PC-3 (cell line): ENCODE measurements at regions not wholly inside any gene's neighbourhood (a gene's known extent, or its start where the extent isn't known, plus 50 kb on each side); places are given as distances from the start of the nearest gene placed in this dataset.

Source experiments
- ATAC-seq: fragments of 200-7000 bp; cut with Tn5 transposase; 2 replicates; pipeline ENCODE4 v1.9.1; 2020; ENCODE audit warnings: mild to moderate bottlenecking, moderate library complexity
- BruUV-seq: library from RNA; stranded (reverse); fragments of 400-500 nt; replicated peaks from 2 replicates; lab custom pipeline; 2021; lab: Mats Ljungman, UMichigan
- CTCF ChIA-PET: fragments of 300-600 bp; sonication (Branson Sonifier 250); formaldehyde crosslinking; loops from one replicate; lab custom pipeline; 2022; ENCODE audit warnings: antibody characterized with exemption; lab: Charles Lee
- POLR2A ChIA-PET: fragments of 300-600 bp; sonication (Branson Sonifier 250); formaldehyde crosslinking; loops from one replicate; lab custom pipeline; 2022; ENCODE audit warnings: antibody characterized with exemption; ENCODE audit not compliant: unreplicated experiment; lab: Charles Lee
- DNase-seq: peaks from one replicate; pipeline ENCODE4 v3.0.0-alpha.2; 2015
- H2AFZ ChIP-seq: fragments of 300-600 bp; sonication (generic); 2 replicates; pipeline ENCODE4 v1.6.0; 2016; ENCODE audit warnings: antibody characterized with exemption, low read length
- H3F3A ChIP-seq: fragments of 300-600 bp; sonication (generic); one replicate; pipeline ENCODE4 v1.6.0; 2017; ENCODE audit warnings: antibody characterized with exemption, low read length, control low read depth, mild to moderate bottlenecking; ENCODE audit not compliant: unreplicated experiment
- H3K27ac ChIP-seq: fragments of 300-600 bp; sonication (generic); 2 replicates; pipeline ENCODE4 v1.5.1; 2016; ENCODE audit warnings: mild to moderate bottlenecking, low read length
- H3K27me3 ChIP-seq: fragments of 300-600 bp; sonication (generic); 2 replicates; pipeline ENCODE4 v1.6.1; 2016; ENCODE audit warnings: low read length, mixed read lengths
- H3K36me3 ChIP-seq: fragments of 300-600 bp; sonication (generic); 2 replicates; pipeline ENCODE4 v1.6.1; 2016; ENCODE audit warnings: low read depth, mixed run types, low read length, mixed read lengths
- H3K4me1 ChIP-seq: fragments of 300-600 bp; sonication (generic); 2 replicates; pipeline ENCODE4 v1.5.1; 2016; ENCODE audit warnings: low read length; ENCODE audit not compliant: insufficient read depth
- H3K4me2 ChIP-seq: fragments of 300-600 bp; sonication (generic); 2 replicates; pipeline ENCODE4 v1.6.0; 2016; ENCODE audit warnings: low read length
- H3K4me3 ChIP-seq: fragments of 300-600 bp; sonication (generic); 2 replicates; pipeline ENCODE4 v1.5.1; 2016; ENCODE audit warnings: mild to moderate bottlenecking, low read length, mixed read lengths
- H3K79me2 ChIP-seq: fragments of 300-600 bp; sonication (generic); 2 replicates; pipeline ENCODE4 v1.6.1; 2017; ENCODE audit warnings: low read length, mixed read lengths
- H3K9ac ChIP-seq: fragments of 300-600 bp; sonication (generic); 2 replicates; pipeline ENCODE4 v1.6.0; 2016; ENCODE audit warnings: mild to moderate bottlenecking, low read length
- H3K9me2 ChIP-seq: fragments of 300-600 bp; sonication (generic); replicated peaks from 2 replicates; pipeline ENCODE4 v1.6.1; 2016; ENCODE audit warnings: mixed run types, low read length, mixed read lengths
- H3K9me3 ChIP-seq: fragments of 300-600 bp; sonication (generic); 2 replicates; pipeline ENCODE4 v1.6.1; 2016; ENCODE audit warnings: low read length, mixed read lengths
- H4K20me1 ChIP-seq: fragments of 300-600 bp; sonication (generic); 2 replicates; pipeline ENCODE4 v1.6.1; 2016; ENCODE audit warnings: low read length, mixed read lengths
- EZH2 ChIP-seq: fragments of 300-600 bp; sonication (generic); IDR thresholded peaks from one replicate; pipeline ENCODE4 v1.6.1; 2017; ENCODE audit warnings: antibody characterized with exemption, mild to moderate bottlenecking, low read length; ENCODE audit not compliant: unreplicated experiment
- EZH2phosphoT487 ChIP-seq: fragments of 300-600 bp; sonication (generic); IDR thresholded peaks from 2 replicates; pipeline ENCODE4 v1.6.1; 2018; ENCODE audit warnings: mild to moderate bottlenecking, antibody characterized with exemption, low read length, borderline replicate concordance
- intact Hi-C: fragments of 100-400 bp; cut with micrococcal nuclease; formaldehyde crosslinking; loops from 2 replicates; pipeline ENCODE4 v1.9.0; 2023
- TF ChIP-seq, protein P1 (sequence below): fragments of 300-600 bp; sonication (generic); conservative IDR thresholded peaks from 2 replicates; pipeline ENCODE4 v1.5.1; 2017; ENCODE audit warnings: antibody characterized with exemption, low read depth, mild to moderate bottlenecking, low read length

- ATAC-seq, result no peak
- DNase-seq, result no peak
These were observed 163.1 kb downstream of the LNPK start for GRCh38 chr2:175838979-175839378.

DNA sequence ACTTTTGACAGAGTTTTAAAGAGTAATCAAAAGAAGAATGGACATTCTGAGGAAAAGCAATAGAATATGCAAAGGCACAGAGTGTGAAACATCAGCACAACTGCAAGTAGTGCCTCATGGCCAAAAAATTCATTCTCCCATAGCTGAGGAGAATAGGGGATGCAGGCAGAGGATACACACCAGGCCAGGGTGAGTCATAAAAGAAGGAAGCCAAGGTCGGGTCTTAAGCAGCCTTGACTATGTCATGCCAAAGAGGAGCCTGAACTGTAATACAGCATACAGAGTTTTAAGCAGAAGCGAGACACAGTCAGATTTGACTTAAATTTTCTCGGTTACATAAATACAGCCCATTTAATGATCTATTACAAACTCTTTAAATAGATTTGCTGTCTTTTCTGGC, 165.0 kb downstream of the LNPK start:
- Histone ChIP-seq H4K20me1 (no peaks in the 10 kb centered on the region), H3K27ac (no peak overlapping the region), H3K36me3 (no peaks in the 10 kb centered on the region), H3K9me2 (no peaks in the 10 kb centered on the region), H3K4me1 (no peaks in the 10 kb centered on the region), H3K4me2 (no peak overlapping the region), H3K4me3 (no peak overlapping the region), H3K79me2 (no peaks in the 10 kb centered on the region), H3K9me3 (no peaks in the 10 kb centered on the region), H3F3A (no peaks in the 10 kb centered on the region), H2AFZ (no peak overlapping the region), H3K9ac (no peak overlapping the region), H3K27me3 (peaks cover 37% of the 10 kb centered on the region)
- ATAC-seq (no peak), DNase-seq (peak; percentile 12)
- ChIA-PET CTCF (no interaction called here), POLR2A (no interaction called here)
- TF ChIP-seq EZH2 (no peak), EZH2phosphoT487 (no peak)
- TF ChIP-seq, protein P1, sequence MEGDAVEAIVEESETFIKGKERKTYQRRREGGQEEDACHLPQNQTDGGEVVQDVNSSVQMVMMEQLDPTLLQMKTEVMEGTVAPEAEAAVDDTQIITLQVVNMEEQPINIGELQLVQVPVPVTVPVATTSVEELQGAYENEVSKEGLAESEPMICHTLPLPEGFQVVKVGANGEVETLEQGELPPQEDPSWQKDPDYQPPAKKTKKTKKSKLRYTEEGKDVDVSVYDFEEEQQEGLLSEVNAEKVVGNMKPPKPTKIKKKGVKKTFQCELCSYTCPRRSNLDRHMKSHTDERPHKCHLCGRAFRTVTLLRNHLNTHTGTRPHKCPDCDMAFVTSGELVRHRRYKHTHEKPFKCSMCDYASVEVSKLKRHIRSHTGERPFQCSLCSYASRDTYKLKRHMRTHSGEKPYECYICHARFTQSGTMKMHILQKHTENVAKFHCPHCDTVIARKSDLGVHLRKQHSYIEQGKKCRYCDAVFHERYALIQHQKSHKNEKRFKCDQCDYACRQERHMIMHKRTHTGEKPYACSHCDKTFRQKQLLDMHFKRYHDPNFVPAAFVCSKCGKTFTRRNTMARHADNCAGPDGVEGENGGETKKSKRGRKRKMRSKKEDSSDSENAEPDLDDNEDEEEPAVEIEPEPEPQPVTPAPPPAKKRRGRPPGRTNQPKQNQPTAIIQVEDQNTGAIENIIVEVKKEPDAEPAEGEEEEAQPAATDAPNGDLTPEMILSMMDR, result no peak
- BruUV-seq, result no TSS peak
- intact Hi-C loops, result no loop called here

More at GRCh38 chr2:175838979-175839378, 163.1 kb downstream of the LNPK start:
- no peak overlapping the region for H3K4me3 ChIP-seq
- no peaks in the 10 kb centered on the region for H4K20me1 ChIP-seq
- H2AFZ ChIP-seq, result no peak overlapping the region
- no peaks in the 10 kb centered on the region for H3K9me3 ChIP-seq
- H3K79me2 ChIP-seq, result no peaks in the 10 kb centered on the region
- no peak overlapping the region for H3K27ac ChIP-seq
- intact Hi-C loops, result no loop called here
- no peaks in the 10 kb centered on the region for H3K36me3 ChIP-seq
- no TSS peak for BruUV-seq
- CTCF ChIA-PET, result no interaction called here
- peaks cover 25% of the 10 kb centered on the region for H3K27me3 ChIP-seq
- TF ChIP-seq, protein P1, result no peak
- H3K9ac ChIP-seq, result no peak overlapping the region
- H3K9me2 ChIP-seq, result no peaks in the 10 kb centered on the region
- peaks cover 9% of the 10 kb centered on the region for H3K4me1 ChIP-seq
- POLR2A ChIA-PET, result no interaction called here
- no peaks in the 10 kb centered on the region for H3F3A ChIP-seq
- no peak overlapping the region for H3K4me2 ChIP-seq

- DNase-seq, result no peak
- ChIA-PET CTCF (no interaction called here), POLR2A (no interaction called here)
- H3K27ac ChIP-seq, result no peak overlapping the region
- H3K27me3 ChIP-seq, result peaks cover 37% of the 10 kb centered on the region
- H3F3A ChIP-seq, result no peaks in the 10 kb centered on the region
- H3K4me2 ChIP-seq, result no peak overlapping the region
- no peaks in the 10 kb centered on the region for H3K9me3 ChIP-seq
- H3K9ac ChIP-seq, result no peak overlapping the region
- H3K36me3 ChIP-seq, result no peaks in the 10 kb centered on the region
- H3K4me1 ChIP-seq, result no peaks in the 10 kb centered on the region
- H3K9me2 ChIP-seq, result no peaks in the 10 kb centered on the region
- H3K79me2 ChIP-seq, result no peaks in the 10 kb centered on the region
- H3K4me3 ChIP-seq, result no peak overlapping the region
- intact Hi-C loops, result no loop called here
- TF ChIP-seq EZH2phosphoT487 (no peak), EZH2 (no peak)
- TF ChIP-seq, protein P1, result no peak
- no peaks in the 10 kb centered on the region for H4K20me1 ChIP-seq
- no TSS peak for BruUV-seq
- no peak for ATAC-seq
- H2AFZ ChIP-seq, result no peak overlapping the region
These were observed 165.7 kb downstream of the LNPK start for GRCh38 chr2:175836361-175836760.
